NCI-H1048 (cell line): ENCODE measurements at regions not wholly inside any gene's neighbourhood (a gene's known extent, or its start where the extent isn't known, plus 50 kb on each side); places are given as distances from the start of the nearest gene placed in this dataset.

Source experiments
- DNase-seq: peaks from one replicate; lab custom pipeline; 2025; lab: John Stamatoyannopoulos, UW

DNA sequence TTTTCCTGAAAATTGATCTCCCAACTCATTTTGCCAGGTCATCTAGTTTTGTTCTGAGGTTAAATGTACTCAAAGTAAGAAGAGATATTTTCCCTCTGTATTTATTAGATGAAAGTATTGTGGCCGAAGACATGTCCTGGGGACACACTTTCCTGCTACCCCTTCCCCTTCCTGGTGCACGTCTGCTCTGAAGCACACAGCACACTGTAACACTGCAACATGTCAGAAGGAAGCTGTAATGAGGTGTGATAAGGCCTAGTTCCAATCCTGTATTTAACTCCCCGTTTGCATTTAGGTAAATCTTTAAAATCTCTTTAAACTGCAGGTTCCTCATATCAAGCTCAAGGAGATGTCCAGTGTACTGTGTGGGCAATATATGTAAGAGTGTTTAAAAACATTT lies 99.4 kb downstream of the HDGFL1 start:
- DNase-seq = no peak

DNA sequence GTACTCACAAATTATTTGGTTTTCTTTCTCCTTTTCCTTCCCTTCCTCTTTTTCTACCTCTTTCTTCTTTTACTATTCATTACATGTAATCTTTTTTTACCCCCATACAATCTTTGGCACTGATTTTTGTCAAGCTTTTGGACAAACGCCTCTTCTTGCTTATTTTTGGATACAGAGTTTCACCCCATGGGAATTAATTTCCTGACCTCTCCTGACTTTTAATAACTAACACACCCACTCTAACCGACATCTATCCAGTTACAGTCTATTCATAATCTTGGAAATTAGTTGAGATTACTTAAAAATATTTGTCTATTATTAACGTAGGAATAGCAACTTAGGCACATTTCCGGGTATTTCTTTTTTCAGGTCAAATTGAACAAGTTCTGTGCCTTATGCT lies 101.2 kb downstream of the HDGFL1 start:
- no peak for DNase-seq

DNA sequence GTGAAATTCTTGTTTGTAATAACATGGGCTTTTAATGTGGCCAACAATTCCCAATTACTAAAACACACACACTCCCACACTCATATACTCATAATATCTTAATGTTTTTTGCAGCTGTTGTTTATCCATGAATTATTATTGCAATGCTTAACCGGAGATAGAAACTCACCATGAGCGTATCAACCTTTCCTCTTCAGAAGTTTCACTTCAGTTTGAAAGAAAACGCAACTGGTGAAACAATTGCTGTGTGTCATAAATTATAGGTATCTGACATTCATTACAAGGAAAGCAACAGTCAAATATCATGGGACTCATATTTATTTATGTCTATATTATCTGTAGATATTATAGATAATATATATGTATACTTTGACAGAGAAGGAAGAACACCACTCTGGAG lies 104.1 kb downstream of the HDGFL1 start:
- DNase-seq = no peak

DNA sequence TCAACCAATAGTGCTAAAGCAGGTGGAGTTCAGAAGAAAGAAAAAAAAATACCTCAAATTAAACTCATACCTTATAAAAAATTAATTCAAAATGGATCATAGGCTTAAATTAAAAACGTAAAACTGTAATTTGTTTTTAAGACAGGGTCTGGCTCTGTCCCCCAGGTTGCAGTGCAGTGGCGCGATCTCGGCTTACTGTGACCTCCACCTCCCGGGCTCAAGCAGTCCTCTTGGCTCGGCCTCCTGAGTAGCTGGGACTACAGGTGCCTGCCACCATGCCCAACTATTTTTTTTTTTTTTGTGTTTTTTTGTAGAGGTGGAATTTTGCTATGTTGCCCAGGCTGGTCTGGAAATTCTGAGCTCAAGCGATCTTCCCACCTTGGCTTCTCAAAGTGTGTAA lies 111.6 kb downstream of the HDGFL1 start:
- no peak for DNase-seq

DNA sequence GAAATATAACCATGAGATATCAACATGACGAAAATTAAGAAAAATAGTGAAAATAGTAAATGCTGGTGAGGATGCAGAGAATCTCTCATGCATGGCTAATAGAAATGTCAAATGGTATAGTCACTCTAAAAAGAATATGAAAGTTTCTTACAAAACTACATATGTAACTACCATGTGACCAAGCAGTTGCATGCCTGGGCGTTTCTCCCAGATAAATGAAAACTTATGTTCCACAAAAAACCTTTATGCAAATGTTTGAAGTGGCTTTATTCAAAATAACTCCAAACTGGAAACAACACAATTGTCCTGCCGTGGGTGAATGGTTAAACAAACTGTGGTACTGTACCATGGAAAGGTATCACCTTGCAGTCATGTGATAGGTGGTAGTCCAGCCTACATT lies 112.4 kb downstream of the HDGFL1 start:
- DNase-seq = peak; percentile 22

GRCh38 chr6:22682979-22683378 lies 113.6 kb downstream of the HDGFL1 start:
- no peak for DNase-seq

- no peak for DNase-seq
These were observed 121.1 kb downstream of the HDGFL1 start for GRCh38 chr6:22690446-22690845.

GRCh38 chr6:22694092-22694724 lies 124.8 kb downstream of the HDGFL1 start:
- DNase-seq = no peak

DNA sequence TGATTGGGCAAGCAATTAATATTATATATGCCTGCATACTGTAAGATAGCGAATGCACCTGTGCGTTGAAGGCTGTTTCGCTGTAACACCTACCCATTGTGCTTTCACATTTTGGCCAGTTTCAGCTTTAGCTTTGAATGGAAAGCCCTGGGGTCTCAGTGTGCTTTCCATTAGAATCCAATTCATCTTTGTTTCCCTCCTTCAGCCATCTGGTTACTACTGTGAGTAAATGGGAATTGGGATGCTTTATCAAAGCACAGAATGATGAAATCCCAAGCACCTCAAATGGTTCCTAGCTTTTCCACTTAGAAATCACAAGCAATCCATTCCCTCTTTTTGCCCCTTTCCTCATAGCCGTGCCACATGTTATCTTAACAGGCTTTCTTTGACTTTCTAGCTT lies 127.1 kb downstream of the HDGFL1 start:
- DNase-seq = no peak

DNA sequence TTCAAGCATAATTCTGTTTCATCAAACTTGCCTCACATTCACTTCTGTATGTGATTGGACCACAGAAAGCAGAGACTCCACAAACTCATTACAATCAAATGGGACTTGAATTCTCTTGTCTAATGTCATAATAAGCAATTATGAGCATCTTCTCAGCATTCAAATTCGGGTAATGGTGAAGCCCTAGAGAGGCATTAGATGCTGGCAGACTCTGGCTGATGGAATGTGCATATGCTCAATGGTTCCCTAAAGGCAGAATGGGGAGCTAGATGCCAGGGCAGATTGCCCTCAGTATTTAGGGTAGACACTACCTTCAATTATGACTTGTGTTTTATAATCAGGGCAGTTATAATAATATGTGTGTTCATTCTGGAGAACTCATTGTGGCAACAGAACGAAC lies 127.9 kb downstream of the HDGFL1 start:
- DNase-seq = no peak

- DNase-seq = no peak
These were observed 129.8 kb downstream of the HDGFL1 start for GRCh38 chr6:22699151-22699550.

DNA sequence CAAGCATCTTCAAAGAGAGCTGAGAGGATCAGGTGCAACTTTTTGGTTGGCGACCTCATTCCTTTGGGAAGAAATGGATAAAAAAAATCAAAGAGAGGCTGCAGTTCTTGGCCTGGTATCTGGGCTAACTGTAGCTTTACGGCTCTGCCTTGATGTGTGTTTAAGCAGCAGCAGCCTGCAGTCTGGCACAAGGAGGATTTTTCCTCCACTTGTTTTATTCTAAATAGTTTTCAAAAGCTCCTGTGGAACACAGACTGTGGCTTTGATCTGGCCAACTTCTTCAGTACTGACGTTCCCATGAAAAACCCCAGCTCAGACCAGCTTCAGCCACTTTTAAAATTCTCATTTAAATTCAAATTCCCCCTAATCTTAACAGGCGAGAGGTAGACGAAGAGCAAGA lies 137.3 kb downstream of the HDGFL1 start:
- no peak for DNase-seq

- no peak for DNase-seq
These were observed 139.1 kb downstream of the HDGFL1 start for GRCh38 chr6:22708469-22708868.

GRCh38 chr6:22709803-22710202 lies 140.4 kb downstream of the HDGFL1 start:
- DNase-seq = no peak

GRCh38 chr6:22716721-22717120 lies 147.4 kb downstream of the HDGFL1 start:
- DNase-seq = no peak

DNA sequence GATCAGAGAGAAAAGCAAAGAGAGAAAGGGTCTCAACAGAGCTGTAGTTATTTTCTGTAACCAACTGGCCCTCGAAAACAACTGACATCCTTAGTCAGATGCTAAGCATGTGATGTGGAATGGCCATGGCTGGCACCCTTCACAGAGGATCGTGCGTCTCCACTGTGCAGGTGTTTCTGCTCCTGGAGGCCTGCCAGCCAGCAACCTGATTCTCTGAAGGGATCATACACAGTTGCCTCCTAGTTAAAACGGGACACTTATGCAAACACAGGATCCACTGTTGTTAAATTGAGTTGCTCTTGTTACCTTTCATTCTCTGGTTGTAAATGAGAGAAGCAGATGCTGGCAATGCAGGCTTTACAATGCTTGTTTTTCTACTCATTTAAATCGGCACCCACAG lies 148.5 kb downstream of the HDGFL1 start:
- DNase-seq = no peak

- no peak for DNase-seq
These were observed 153.5 kb downstream of the HDGFL1 start for GRCh38 chr6:22722913-22723312.

DNA sequence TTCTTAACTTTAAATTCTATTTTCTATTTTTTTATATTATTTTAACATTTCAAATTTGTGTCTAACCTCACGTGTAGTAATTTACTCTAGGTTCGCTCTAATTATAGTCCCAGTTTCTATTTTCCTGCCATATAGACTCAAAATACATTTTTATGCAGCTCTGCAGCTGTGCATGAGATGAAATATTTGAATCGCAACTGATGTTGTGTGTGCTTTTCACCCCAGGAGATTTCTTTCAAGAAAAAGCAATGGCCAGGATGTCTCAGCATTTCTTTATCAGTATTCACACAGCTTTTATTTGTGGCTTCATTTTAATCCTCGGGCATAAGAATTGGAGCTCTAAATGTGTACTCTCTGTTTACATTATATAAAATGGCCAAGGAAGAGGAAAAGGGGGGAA lies 157.6 kb downstream of the HDGFL1 start:
- DNase-seq = no peak

DNA sequence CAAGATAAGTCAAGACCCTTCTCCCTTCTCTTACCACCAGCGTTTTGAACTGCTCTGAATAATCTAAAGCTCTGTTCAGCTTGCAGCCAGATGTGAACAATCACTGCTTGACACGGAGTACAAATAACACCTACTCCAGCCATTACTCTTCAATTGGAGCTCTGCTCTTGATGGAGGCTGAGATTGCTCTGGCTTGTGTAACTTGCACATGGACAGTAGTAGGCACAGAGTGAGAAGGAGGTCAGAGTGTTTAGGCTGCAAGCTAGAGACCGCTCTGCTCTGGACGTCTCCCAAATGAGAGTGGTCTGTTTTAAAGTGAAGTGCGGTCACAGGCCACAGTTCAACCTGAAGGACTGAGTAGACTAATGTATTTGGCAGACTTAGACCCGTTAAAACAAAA lies 158.3 kb downstream of the HDGFL1 start:
- DNase-seq = no peak

DNA sequence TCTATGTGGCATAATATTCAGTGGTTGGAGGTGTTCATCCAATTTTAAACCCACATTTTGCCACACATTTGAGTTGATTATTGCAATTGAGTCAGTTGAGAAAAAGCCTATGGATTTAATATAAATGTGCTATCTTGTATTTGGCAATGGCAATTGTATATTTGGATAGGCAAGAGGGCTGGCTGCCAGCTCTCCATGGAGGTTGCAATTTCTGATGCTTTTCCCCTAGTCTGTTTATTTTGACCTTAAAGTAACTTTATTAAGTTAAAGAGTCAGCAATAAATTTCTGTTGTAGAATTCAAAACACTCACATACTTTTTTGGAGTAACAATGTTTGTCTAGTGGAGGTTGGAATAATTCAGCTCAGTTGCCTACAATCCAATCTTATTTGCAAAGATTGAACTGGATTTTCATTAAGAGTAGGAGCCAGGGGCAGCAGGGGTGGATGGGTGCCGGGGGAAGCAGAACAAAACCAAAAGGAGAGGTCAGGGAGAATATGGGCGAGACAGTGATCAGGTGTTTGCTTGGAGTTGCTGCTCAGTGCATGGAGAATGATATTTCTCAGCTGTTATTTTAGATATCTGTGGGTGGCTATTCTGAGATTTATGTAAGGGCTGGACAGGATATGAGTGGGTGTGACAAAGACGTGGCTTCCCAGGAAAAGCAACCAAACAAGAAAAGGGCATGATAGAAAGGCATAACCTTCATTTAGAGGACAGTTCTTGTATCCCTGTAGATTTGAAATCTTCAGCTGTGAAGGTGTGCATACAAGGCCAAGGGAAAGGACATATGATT lies 163.0 kb downstream of the HDGFL1 start:
- no peak for DNase-seq

DNA sequence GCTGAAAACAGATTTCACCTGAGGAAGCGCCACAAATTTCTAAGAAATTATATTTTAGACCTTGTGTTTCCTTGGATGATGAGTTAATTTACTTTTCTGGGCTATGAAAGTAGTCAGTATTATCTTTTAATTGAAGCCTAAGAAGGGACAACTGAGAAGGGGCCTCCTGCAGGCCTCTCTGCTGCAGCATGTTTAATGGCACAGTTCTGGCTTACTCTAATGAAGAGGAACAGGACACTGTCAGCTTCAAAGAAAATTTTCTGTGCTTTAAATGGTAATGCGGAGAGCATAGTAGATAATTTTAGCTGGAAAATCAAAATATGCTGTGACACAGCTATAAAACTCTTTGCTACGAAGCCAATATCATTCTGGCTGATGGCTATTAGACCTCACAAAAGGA lies 167.4 kb downstream of the HDGFL1 start:
- DNase-seq = no peak

- DNase-seq = no peak
These were observed 168.0 kb downstream of the HDGFL1 start for GRCh38 chr6:22737331-22737730.

DNA sequence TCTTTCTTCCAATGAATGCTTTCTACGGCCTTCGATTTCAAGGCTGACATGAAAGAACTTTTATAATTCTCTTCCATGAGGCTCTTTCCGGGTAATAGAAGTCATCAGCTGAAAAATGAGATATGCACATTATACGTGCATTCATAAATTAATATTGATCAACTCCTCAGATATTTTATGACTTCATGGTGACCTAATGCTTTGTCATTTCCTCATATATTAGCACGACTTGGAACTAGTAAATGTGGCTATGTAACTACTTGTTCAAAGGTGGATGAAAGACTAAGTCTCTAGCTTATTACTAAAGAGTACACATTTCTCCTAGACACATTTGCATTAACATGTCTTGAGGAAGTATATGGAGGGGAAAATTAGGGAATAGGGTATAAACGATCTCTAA lies 168.8 kb downstream of the HDGFL1 start:
- no peak for DNase-seq

DNA sequence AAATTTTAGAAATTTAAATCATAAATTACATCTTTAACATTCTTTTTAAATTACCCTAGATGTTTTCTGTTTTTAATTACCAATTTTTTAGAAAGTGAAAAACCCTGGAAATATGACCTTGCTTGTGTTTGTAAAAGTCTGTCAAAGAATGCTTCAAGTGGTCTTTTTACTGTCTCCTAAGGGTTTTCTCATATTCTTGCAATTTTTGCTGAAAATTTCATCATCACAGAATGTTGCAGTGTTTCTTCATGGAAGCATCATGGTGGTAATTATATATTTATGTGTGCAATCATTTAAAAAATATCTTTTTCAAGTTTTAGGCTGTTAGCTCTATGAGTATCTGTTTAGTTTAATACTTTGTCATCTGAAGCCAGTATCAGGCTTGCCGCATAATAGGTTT lies 178.2 kb downstream of the HDGFL1 start:
- no peak for DNase-seq
